ENCODE measurements at regions not wholly inside any gene's neighbourhood (a gene's known extent, or its start where the extent isn't known, plus 50 kb on each side); places are given as distances from the start of the nearest gene placed in this dataset.

- TF ChIP-seq, protein P1, sequence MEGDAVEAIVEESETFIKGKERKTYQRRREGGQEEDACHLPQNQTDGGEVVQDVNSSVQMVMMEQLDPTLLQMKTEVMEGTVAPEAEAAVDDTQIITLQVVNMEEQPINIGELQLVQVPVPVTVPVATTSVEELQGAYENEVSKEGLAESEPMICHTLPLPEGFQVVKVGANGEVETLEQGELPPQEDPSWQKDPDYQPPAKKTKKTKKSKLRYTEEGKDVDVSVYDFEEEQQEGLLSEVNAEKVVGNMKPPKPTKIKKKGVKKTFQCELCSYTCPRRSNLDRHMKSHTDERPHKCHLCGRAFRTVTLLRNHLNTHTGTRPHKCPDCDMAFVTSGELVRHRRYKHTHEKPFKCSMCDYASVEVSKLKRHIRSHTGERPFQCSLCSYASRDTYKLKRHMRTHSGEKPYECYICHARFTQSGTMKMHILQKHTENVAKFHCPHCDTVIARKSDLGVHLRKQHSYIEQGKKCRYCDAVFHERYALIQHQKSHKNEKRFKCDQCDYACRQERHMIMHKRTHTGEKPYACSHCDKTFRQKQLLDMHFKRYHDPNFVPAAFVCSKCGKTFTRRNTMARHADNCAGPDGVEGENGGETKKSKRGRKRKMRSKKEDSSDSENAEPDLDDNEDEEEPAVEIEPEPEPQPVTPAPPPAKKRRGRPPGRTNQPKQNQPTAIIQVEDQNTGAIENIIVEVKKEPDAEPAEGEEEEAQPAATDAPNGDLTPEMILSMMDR (conservative IDR thresholded peaks at IDR 0.05; ENCODE audit: control insufficient read depth, insufficient read depth, low read depth, low read length) = no peak
- H3K4me3 ChIP-seq (ENCODE audit: control insufficient read depth, low read depth, low read length) = no peak overlapping the region
- DNase-seq (ENCODE audit: low read depth) = peak; percentile 15
Observed at GRCh38 chr2:225996462-225996828, 596.9 kb downstream of the NYAP2 start.

DNA sequence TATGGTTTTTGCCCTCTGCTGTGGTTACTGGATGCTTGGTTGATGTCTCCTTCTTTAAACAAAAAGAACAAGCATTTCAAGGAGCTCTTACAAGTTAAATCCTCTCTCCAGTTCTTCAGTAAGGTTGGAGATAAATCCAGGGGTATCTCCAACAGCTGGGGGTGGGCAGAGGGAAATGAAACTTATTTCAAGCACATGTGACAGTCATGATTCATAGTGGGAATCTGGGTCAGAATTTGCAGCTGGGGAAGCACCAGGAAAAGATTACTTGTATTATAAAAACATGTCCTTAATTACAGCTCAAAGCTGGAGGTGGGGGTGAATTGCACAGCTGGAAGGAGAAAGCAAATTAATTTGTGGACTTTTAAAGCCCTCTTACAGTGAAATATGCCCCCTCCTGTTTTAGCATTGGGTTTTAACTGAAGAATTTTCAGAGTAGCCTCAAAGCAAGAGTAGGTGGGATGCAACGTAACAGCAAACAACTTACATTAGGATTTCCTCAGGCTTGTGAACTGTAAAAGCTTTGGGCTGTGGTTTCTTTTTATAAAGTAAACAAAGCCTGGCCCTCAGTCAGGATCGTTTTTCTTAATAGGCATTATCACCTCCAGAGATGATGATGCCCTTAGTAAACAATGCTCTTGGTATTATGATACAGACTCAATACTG is 596.4 kb downstream of the NYAP2 start:
- DNase-seq (ENCODE audit: low read depth) = peak; percentile 66
- TF ChIP-seq, protein P1 (conservative IDR thresholded peaks at IDR 0.05; ENCODE audit: control insufficient read depth, insufficient read depth, low read depth, low read length) = no peak
- H3K4me3 ChIP-seq (ENCODE audit: control insufficient read depth, low read depth, low read length) = no peak overlapping the region

- TF ChIP-seq, protein P1 (conservative IDR thresholded peaks at IDR 0.05; ENCODE audit: control insufficient read depth, insufficient read depth, low read depth, low read length) = no peak
- DNase-seq (ENCODE audit: low read depth) = peak; percentile 50
- H3K4me3 ChIP-seq (ENCODE audit: control insufficient read depth, low read depth, low read length) = no peak overlapping the region
Observed at GRCh38 chr2:225994748-225995405, 595.4 kb downstream of the NYAP2 start.

GRCh38 chr2:225993430-225993829 is 593.9 kb downstream of the NYAP2 start:
- DNase-seq (ENCODE audit: low read depth) = peak; percentile 38
- no peak overlapping the region for H3K4me3 ChIP-seq (ENCODE audit: control insufficient read depth, low read depth, low read length)
- TF ChIP-seq, protein P1 (conservative IDR thresholded peaks at IDR 0.05; ENCODE audit: control insufficient read depth, insufficient read depth, low read depth, low read length) = no peak

GRCh38 chr2:225989809-225990208 is 590.3 kb downstream of the NYAP2 start:
- DNase-seq (ENCODE audit: low read depth) = no peak
- H3K4me3 ChIP-seq (ENCODE audit: control insufficient read depth, low read depth, low read length) = no peak overlapping the region
- TF ChIP-seq, protein P1 (conservative IDR thresholded peaks at IDR 0.05; ENCODE audit: control insufficient read depth, insufficient read depth, low read depth, low read length) = no peak

- no peak overlapping the region for H3K4me3 ChIP-seq (ENCODE audit: control insufficient read depth, low read depth, low read length)
- no peak for DNase-seq (ENCODE audit: low read depth)
- TF ChIP-seq, protein P1 (conservative IDR thresholded peaks at IDR 0.05; ENCODE audit: control insufficient read depth, insufficient read depth, low read depth, low read length) = no peak
Observed at GRCh38 chr2:225980372-225980771, 580.9 kb downstream of the NYAP2 start.
